A549 (cell line): ENCODE measurements at regions not wholly inside any gene's neighbourhood (a gene's known extent, or its start where the extent isn't known, plus 50 kb on each side); places are given as distances from the start of the nearest gene placed in this dataset.

Experiments
- ATAC-seq, 2 experiments: fragments of 200-7000 bp in 1 of 2; fragments of >200 bp in 1 of 2; cut with Nextera tagmentation in 1 of 2; cut with Tn5 transposase in 1 of 2; 3 replicates each; pipeline versions ENCODE4 v1.8.0 to v1.9.1; 2018 to 2020; ENCODE audit warnings: mild to moderate bottlenecking in 1 of 2, moderate library complexity in 1 of 2
- CTCF ChIA-PET: fragments of 300-600 bp; sonication (Branson Sonifier 250); formaldehyde crosslinking; extraction: SDS; loops from one replicate; lab custom pipeline; 2021; ENCODE audit warnings: antibody characterized with exemption, inconsistent platforms; lab: Yijun Ruan, JAX
- POLR2A ChIA-PET: fragments of 350-600 bp; formaldehyde crosslinking; extraction: SDS; loops from one replicate; lab custom pipeline; 2021; ENCODE audit warnings: antibody characterized with exemption, inconsistent platforms; lab: Yijun Ruan, JAX
- DNase-seq, 2 experiments: peaks; one replicate each; pipeline versions ENCODE4 v3.0.0 to v3.0.0-alpha.2; 2011 to 2016; ENCODE audit warnings: low read depth in 1 of 2, low spot score in 1 of 2
- FAIRE-seq: peaks from 2 replicates; lab custom pipeline; 2011; peaks lifted over from hg19 to GRCh38; lab: Jason Lieb, UNC
- H3K27ac ChIP-seq, 2 experiments: fragments of >200 bp; sonication (Bioruptor Twin); formaldehyde crosslinking; 3 replicates each; pipeline ENCODE4 v1.5.1; 2016 to 2017
- H3K4me1 ChIP-seq: fragments of >200 bp; sonication (Bioruptor Twin); formaldehyde crosslinking; 3 replicates; pipeline ENCODE4 v1.6.1; 2016
- H3K4me2 ChIP-seq: fragments of >200 bp; sonication (Bioruptor Twin); formaldehyde crosslinking; 3 replicates; pipeline ENCODE4 v1.6.1; 2016
- H3K4me3 ChIP-seq: fragments of >200 bp; sonication (Bioruptor Twin); formaldehyde crosslinking; 3 replicates; pipeline ENCODE4 v1.5.1; 2016
- H3K9me3 ChIP-seq: fragments of >200 bp; sonication (Bioruptor Twin); formaldehyde crosslinking; 3 replicates; pipeline ENCODE4 v1.6.1; 2016
- BHLHE40 ChIP-seq: IDR thresholded peaks from 2 replicates; pipeline ENCODE4 v1.6.1; 2012; ENCODE audit warnings: low read depth, low read length, inconsistent platforms
- CBX2 ChIP-seq: fragments of 200-600 bp; sonication (generic); IDR thresholded peaks from 2 replicates; pipeline ENCODE4 v1.6.1; 2016; ENCODE audit warnings: low read depth, mild to moderate bottlenecking, borderline replicate concordance
- CTCF ChIP-seq: fragments of >200 bp; sonication (Bioruptor Twin); formaldehyde crosslinking; IDR thresholded peaks from 3 replicates; pipeline ENCODE4 v1.5.1; 2016
- EHF ChIP-seq: fragments of 250-450 bp; sonication (Bioruptor Pico); IDR thresholded peaks from 2 replicates; pipeline ENCODE4 v1.5.0; 2020; ENCODE audit warnings: mild to moderate bottlenecking
- EHMT2 ChIP-seq: fragments of 200-600 bp; sonication (generic); IDR thresholded peaks from 2 replicates; pipeline ENCODE4 v1.6.1; 2016; ENCODE audit warnings: antibody characterized with exemption, low read depth, mild to moderate bottlenecking, moderate library complexity
- ESRRA ChIP-seq: fragments of 150-350 bp; IDR thresholded peaks from 2 replicates; pipeline ENCODE4 v1.6.1; 2014; ENCODE audit warnings: mild to moderate bottlenecking, low read length, borderline replicate concordance
- FOSB ChIP-seq: fragments of 250-450 bp; sonication (Bioruptor Pico); IDR thresholded peaks from 2 replicates; pipeline ENCODE4 v1.5.0; 2020; ENCODE audit warnings: mild to moderate bottlenecking, moderate library complexity
- FOSL2 ChIP-seq, 2 experiments: fragments of 450-650 bp in 1 of 2; fragments of >200 bp in 1 of 2; sonication (Bioruptor Twin) in 1 of 2; formaldehyde crosslinking; IDR thresholded peaks; 2 replicates each; pipeline versions ENCODE4 v1.5.0 to v1.6.1; 2016 to 2020; ENCODE audit warnings: mild to moderate bottlenecking in 1 of 2, moderate library complexity in 1 of 2
- HES2 ChIP-seq: fragments of >200 bp; sonication (Bioruptor Twin); formaldehyde crosslinking; IDR thresholded peaks from 2 replicates; pipeline ENCODE4 v1.6.1; 2016
- HOXA7 ChIP-seq: fragments of 250-450 bp; sonication (Bioruptor Pico); IDR thresholded peaks from 2 replicates; pipeline ENCODE4 v1.5.0; 2020; ENCODE audit warnings: mild to moderate bottlenecking, moderate library complexity
- JUNB ChIP-seq: fragments of >200 bp; sonication (Bioruptor Twin); formaldehyde crosslinking; IDR thresholded peaks from 2 replicates; pipeline ENCODE4 v1.6.1; 2016
- MAFK ChIP-seq: fragments of 450-650 bp; IDR thresholded peaks from 2 replicates; pipeline ENCODE4 v1.6.1; 2014; ENCODE audit not compliant: partially characterized antibody
- MAZ ChIP-seq: fragments of 150-350 bp; IDR thresholded peaks from 2 replicates; pipeline ENCODE4 v1.6.1; 2014; ENCODE audit warnings: antibody characterized with exemption, low read depth, low read length, borderline replicate concordance
- MYC ChIP-seq: IDR thresholded peaks from 2 replicates; pipeline ENCODE4 v1.6.1; 2012; ENCODE audit warnings: mild to moderate bottlenecking, inconsistent platforms, low read length, improper control_type of control experiment, borderline replicate concordance
- NFE2L2 ChIP-seq: fragments of 150-350 bp; conservative IDR thresholded peaks from 2 replicates; pipeline ENCODE4 v1.6.1; 2014; ENCODE audit warnings: low read length
- NPAS2 ChIP-seq: fragments of 250-450 bp; sonication (Bioruptor Pico); IDR thresholded peaks from 2 replicates; pipeline ENCODE4 v1.8.0; 2022; ENCODE audit warnings: mild to moderate bottlenecking, moderate library complexity, borderline replicate concordance
- RARB ChIP-seq: fragments of 250-450 bp; sonication (Bioruptor Pico); IDR thresholded peaks from 2 replicates; pipeline ENCODE4 v1.8.0; 2021; ENCODE audit warnings: mild to moderate bottlenecking, moderate library complexity
- RFX5 ChIP-seq: fragments of 450-650 bp; IDR thresholded peaks from 2 replicates; pipeline ENCODE4 v1.7.1; 2014; ENCODE audit warnings: antibody characterized with exemption, mild to moderate bottlenecking, moderate library complexity
- RNF2 ChIP-seq: fragments of 200-600 bp; sonication (generic); IDR thresholded peaks from 2 replicates; pipeline ENCODE4 v1.6.1; 2016; ENCODE audit warnings: low read depth, mild to moderate bottlenecking, antibody characterized with exemption, moderate library complexity, borderline replicate concordance
- SMC3 ChIP-seq: fragments of >200 bp; sonication (Bioruptor Twin); formaldehyde crosslinking; IDR thresholded peaks from 3 replicates; pipeline ENCODE4 v1.6.1; 2018; ENCODE audit warnings: inconsistent platforms
- TFCP2L1 ChIP-seq: fragments of 250-450 bp; sonication (Bioruptor Pico); IDR thresholded peaks from 2 replicates; pipeline ENCODE4 v1.5.0; 2021; ENCODE audit warnings: mild to moderate bottlenecking
- ZC3H11A ChIP-seq: fragments of 450-650 bp; IDR thresholded peaks from 2 replicates; pipeline ENCODE4 v1.6.1; 2014; ENCODE audit warnings: antibody characterized with exemption, mild to moderate bottlenecking
- ZFP36 ChIP-seq: fragments of 450-650 bp; IDR thresholded peaks from 2 replicates; pipeline ENCODE4 v1.6.1; 2014; ENCODE audit warnings: borderline replicate concordance; ENCODE audit not compliant: partially characterized antibody
- ZNF302 ChIP-seq: fragments of 250-450 bp; sonication (Bioruptor Pico); IDR thresholded peaks from 2 replicates; pipeline ENCODE4 v1.9.0; 2021; ENCODE audit warnings: inconsistent platforms, mild to moderate bottlenecking, moderate library complexity
- WGBS: methylation state at CpG from one replicate; pipeline ENCODE4 v1.1.6; 2017; ENCODE audit errors: missing lambda C conversion rate; 5-methylcytosine and 5-hydroxymethylcytosine counted together
- TF ChIP-seq, protein P1 (sequence below): IDR thresholded peaks from 2 replicates; pipeline ENCODE4 v1.6.1; 2012; ENCODE audit warnings: low read depth, borderline replicate concordance

GRCh38 chr18:2410688-2411087 lies 160.6 kb downstream of the METTL4 start:
- Histone ChIP-seq H3K9me3 (no peaks in the 10 kb centered on the region), H3K4me1 (peaks cover 19% of the 10 kb centered on the region; the same call in 1 of the 3 replicates), H3K4me3 (no peak overlapping the region), H3K27ac (no peak overlapping the region)
- CTCF ChIA-PET, result no interaction called here
- WGBS, result 20% methylated on average over 1 of the region's 1 CpG
- ATAC-seq, result no peak
- peak in 1 of 2 experiments; percentile 5 for DNase-seq
- POLR2A ChIA-PET, result no interaction called here
- no peak for TF ChIP-seq BHLHE40
- no peak for TF ChIP-seq CTCF
- TF ChIP-seq ESRRA, result no peak
- no peak for TF ChIP-seq RFX5
- TF ChIP-seq MAZ, result no peak
- no peak for TF ChIP-seq EHF (CRISPR knock-in tag)
- no peak for TF ChIP-seq JUNB
- TF ChIP-seq, all 56 proteins: peak for 0
- peak overlapping the region; percentile 38 for H3K4me2 ChIP-seq
- FAIRE-seq, result no peak

- H3K4me3 ChIP-seq, result no peak overlapping the region
- ATAC-seq (peak in 1 of 2 experiments; percentile 33; a peak in 2 of 6 replicates), FAIRE-seq (no peak), DNase-seq (peak in 1 of 2 experiments; percentile 3)
- POLR2A ChIA-PET, result no interaction called here
- no peak for TF ChIP-seq TFCP2L1 (CRISPR knock-in tag)
- no peak for TF ChIP-seq EHMT2
- TF ChIP-seq NFE2L2, result no peak
- no peak for TF ChIP-seq CBX2
- TF ChIP-seq FOSB (CRISPR knock-in tag), result no peak
- TF ChIP-seq SMC3, result no peak
- no peak for TF ChIP-seq ZC3H11A
- no peak for TF ChIP-seq JUNB
- TF ChIP-seq, protein P1, sequence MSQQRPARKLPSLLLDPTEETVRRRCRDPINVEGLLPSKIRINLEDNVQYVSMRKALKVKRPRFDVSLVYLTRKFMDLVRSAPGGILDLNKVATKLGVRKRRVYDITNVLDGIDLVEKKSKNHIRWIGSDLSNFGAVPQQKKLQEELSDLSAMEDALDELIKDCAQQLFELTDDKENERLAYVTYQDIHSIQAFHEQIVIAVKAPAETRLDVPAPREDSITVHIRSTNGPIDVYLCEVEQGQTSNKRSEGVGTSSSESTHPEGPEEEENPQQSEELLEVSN, result no peak
- no peak for TF ChIP-seq MYC
- no peak for TF ChIP-seq FOSL2 (IDR thresholded peaks at IDR 0.05)
- no peak for TF ChIP-seq FOSL2 (CRISPR knock-in tag; IDR thresholded peaks at IDR 0.05)
- TF ChIP-seq RARB (CRISPR knock-in tag), result no peak
- no peak for TF ChIP-seq HES2
- no peak for TF ChIP-seq ZNF302 (CRISPR knock-in tag)
- TF ChIP-seq NPAS2 (CRISPR knock-in tag), result no peak
- TF ChIP-seq HOXA7 (CRISPR knock-in tag), result no peak
- no peak for TF ChIP-seq ZFP36
- no peak for TF ChIP-seq RNF2
- no peak for TF ChIP-seq MAFK
- 81% methylated on average over 1 of the region's 1 CpG for WGBS
- peak overlapping the region; percentile 38; the same call in 2 of the 3 replicates for H3K4me2 ChIP-seq
- H3K9me3 ChIP-seq, result no peaks in the 10 kb centered on the region
- peaks cover 19% of the 10 kb centered on the region; the same call in 1 of the 3 replicates for H3K4me1 ChIP-seq
- no peak overlapping the region for H3K27ac ChIP-seq
- CTCF ChIA-PET, result no interaction called here
Measured at GRCh38 chr18:2411381-2411960, 159.8 kb downstream of the METTL4 start.
